GM12878 (cell line): ENCODE measurements at regions not wholly inside any gene's neighbourhood (a gene's known extent, or its start where the extent isn't known, plus 50 kb on each side); places are given as distances from the start of the nearest gene placed in this dataset.

ENCODE experiments used
- ATAC-seq: fragments of 200-7000 bp; cut with Tn5 transposase; 3 replicates; pipeline ENCODE4 v1.9.1; 2020; ENCODE audit warnings: mild to moderate bottlenecking, moderate library complexity
- BruUV-seq: library from RNA; stranded (reverse); fragments of 400-500 nt; replicated peaks from 2 replicates; lab custom pipeline; 2021; lab: Mats Ljungman, UMichigan
- CTCF ChIA-PET: fragments of 300-600 bp; sonication (Branson Sonifier 250); formaldehyde crosslinking; extraction: SDS; loops from one replicate; lab custom pipeline; 2021; ENCODE audit warnings: inconsistent platforms; lab: Yijun Ruan, JAX
- POLR2A ChIA-PET: fragments of 350-600 bp; formaldehyde crosslinking; extraction: SDS; loops from one replicate; lab custom pipeline; 2021; ENCODE audit warnings: inconsistent platforms; lab: Charles Lee
- RAD21 ChIA-PET: fragments of 300-600 bp; sonication (Branson Sonifier 250); formaldehyde crosslinking; loops from one replicate; lab custom pipeline; 2023; ENCODE audit warnings: antibody characterized with exemption; ENCODE audit not compliant: unreplicated experiment; lab: Charles Lee
- SMC1A ChIA-PET: fragments of 300-600 bp; sonication (Branson Sonifier 250); formaldehyde crosslinking; loops from one replicate; lab custom pipeline; 2023; ENCODE audit not compliant: unreplicated experiment, uncharacterized antibody; lab: Charles Lee
- DNase-seq: peaks from one replicate; pipeline ENCODE4 v3.0.0-alpha.2; 2011; ENCODE audit warnings: low read depth, low spot score
- FAIRE-seq: peaks from 3 replicates; lab custom pipeline; 2011; peaks lifted over from hg19 to GRCh38; lab: Jason Lieb, UNC
- H2AFZ ChIP-seq: 2 replicates; pipeline ENCODE4 v1.6.0; 2011; ENCODE audit warnings: low read depth, low read length, control low read depth; ENCODE audit not compliant: control insufficient read depth
- H3K27ac ChIP-seq: 2 replicates; pipeline ENCODE4 v1.5.1; 2011; ENCODE audit warnings: control low read depth; ENCODE audit not compliant: control insufficient read depth, insufficient read depth
- H3K27me3 ChIP-seq, 2 experiments: replicated peaks in 1 of 2; 2 replicates each; pipeline versions ENCODE4 v1.6.0 to v1.6.1; 2011; ENCODE audit warnings: low read length in 1 of 2; ENCODE audit not compliant: control insufficient read depth in 2 of 2, insufficient read depth in 2 of 2
- H3K36me3 ChIP-seq, 2 experiments: 2 replicates each; pipeline ENCODE4 v1.5.1; 2011; ENCODE audit warnings: low read length in 1 of 2; ENCODE audit not compliant: control insufficient read depth in 2 of 2, insufficient read depth in 2 of 2
- H3K4me1 ChIP-seq: 2 replicates; pipeline ENCODE4 v1.6.1; 2011; ENCODE audit warnings: mild to moderate bottlenecking, low read length, moderate library complexity, mixed read lengths; ENCODE audit not compliant: control insufficient read depth, insufficient read depth
- H3K4me2 ChIP-seq: 2 replicates; pipeline ENCODE4 v1.6.0; 2011; ENCODE audit warnings: control low read depth; ENCODE audit not compliant: control insufficient read depth, insufficient read depth
- H3K4me3 ChIP-seq: fragments of 200-600 bp; sonication (generic); 2 replicates; pipeline ENCODE4 v1.5.1; 2016
- H3K79me2 ChIP-seq: 2 replicates; pipeline ENCODE4 v1.6.0; 2011; ENCODE audit warnings: low read length; ENCODE audit not compliant: control insufficient read depth, insufficient read depth
- H3K9ac ChIP-seq: 2 replicates; pipeline ENCODE4 v1.8.0; 2011; ENCODE audit warnings: low read length, control low read depth, mixed read lengths; ENCODE audit not compliant: control insufficient read depth, insufficient read depth
- H3K9me3 ChIP-seq: replicated peaks from 3 replicates; pipeline ENCODE4 v1.5.1; 2011; ENCODE audit warnings: mild to moderate bottlenecking, low read length; ENCODE audit not compliant: control insufficient read depth, insufficient read depth
- H4K20me1 ChIP-seq: 2 replicates; pipeline ENCODE4 v1.6.0; 2011; ENCODE audit not compliant: control insufficient read depth, insufficient read depth
- BCLAF1 ChIP-seq: fragments of 450-650 bp; IDR thresholded peaks from 2 replicates; pipeline ENCODE4 v1.6.1; 2017; ENCODE audit warnings: antibody characterized with exemption, mild to moderate bottlenecking, moderate library complexity
- CHD1 ChIP-seq: IDR thresholded peaks from 2 replicates; pipeline ENCODE4 v1.6.1; 2012; ENCODE audit warnings: low read depth, low read length, improper control_type of control experiment
- E2F4 ChIP-seq: IDR thresholded peaks from 2 replicates; pipeline ENCODE4 v1.6.1; 2012; ENCODE audit warnings: low read depth, low read length, improper control_type of control experiment
- FOXK2 ChIP-seq: fragments of 450-650 bp; IDR thresholded peaks from 2 replicates; pipeline ENCODE4 v1.6.1; 2017; ENCODE audit warnings: mild to moderate bottlenecking, moderate library complexity
- HDAC2 ChIP-seq: fragments of 200-600 bp; sonication (generic); IDR thresholded peaks from 2 replicates; pipeline ENCODE4 v1.6.1; 2017
- NFYA ChIP-seq: IDR thresholded peaks from 2 replicates; pipeline ENCODE4 v1.6.1; 2011; ENCODE audit warnings: low read depth, mild to moderate bottlenecking, low read length, improper control_type of control experiment, borderline replicate concordance
- RAD51 ChIP-seq: fragments of 450-650 bp; IDR thresholded peaks from 2 replicates; pipeline ENCODE4 v1.6.1; 2016; ENCODE audit warnings: moderate library complexity, mild to moderate bottlenecking, inconsistent platforms
- ZBTB40 ChIP-seq: fragments of 450-650 bp; IDR thresholded peaks from 2 replicates; pipeline ENCODE4 v1.6.1; 2016; ENCODE audit warnings: mild to moderate bottlenecking, moderate library complexity, borderline replicate concordance
- WGBS: methylation state at CpG from one replicate; pipeline ENCODE4 v1.1.6; 2016; ENCODE audit warnings: low lambda C conversion rate; ENCODE audit not compliant: insufficient replicate concordance, insufficient coverage; ENCODE audit errors: missing lambda C conversion rate; 5-methylcytosine and 5-hydroxymethylcytosine counted together
- in situ Hi-C: fragments of 300-500 bp; cut with MboI; formaldehyde crosslinking; loops from 9 replicates; pipeline ENCODE4 v1.14.3; 2018; ENCODE audit warnings: mixed read lengths
- intact Hi-C: fragments of 100-400 bp; cut with micrococcal nuclease; formaldehyde crosslinking; loops from one replicate; pipeline ENCODE4 v1.14.2; 2022; ENCODE audit not compliant: unreplicated experiment

GRCh38 chr2:74779587-74780135 lies 54.3 kb upstream of the HK2 start:
- ChIA-PET POLR2A (interaction anchor here (1.0 kb wide), 1 partner anchor 59 kb away, joined by 4 read pairs; no protein-coding TSS in a partner anchor), CTCF (no interaction called here), RAD21 (no interaction called here), SMC1A (no interaction called here)
- intact Hi-C loops: no loop called here
- Histone ChIP-seq H2AFZ (no peak overlapping the region), H3K4me1 (peaks cover 11% of the 10 kb centered on the region), H3K9ac (no peak overlapping the region), H3K27me3 (no peaks in the 10 kb centered on the region), H3K4me2 (no peak overlapping the region), H3K27ac (no peak overlapping the region), H3K4me3 (no peak overlapping the region), H3K36me3 (no peaks in the 10 kb centered on the region), H3K9me3 (no peaks in the 10 kb centered on the region), H4K20me1 (no peaks in the 10 kb centered on the region), H3K79me2 (no peaks in the 10 kb centered on the region)
- FAIRE-seq: no peak
- ATAC-seq: no peak
- in situ Hi-C loops: no loop called here
- TF ChIP-seq CHD1 (no peak), NFYA (no peak), BCLAF1 (no peak), HDAC2 (no peak), ZBTB40 (no peak), E2F4 (no peak), RAD51 (no peak), FOXK2 (no peak)
- no TSS peak for BruUV-seq
- no peak for DNase-seq
- 28% methylated on average over 4 of the region's 4 CpGs for WGBS
